ENCODE measurements at regions not wholly inside any gene's neighbourhood (a gene's known extent, or its start where the extent isn't known, plus 50 kb on each side); places are given as distances from the start of the nearest gene placed in this dataset.
"Not testable (repeated sequence)": the region's sequence is repeated elsewhere in the genome, so short reads cannot be mapped to it uniquely, and the experiment has no call there.

DNA sequence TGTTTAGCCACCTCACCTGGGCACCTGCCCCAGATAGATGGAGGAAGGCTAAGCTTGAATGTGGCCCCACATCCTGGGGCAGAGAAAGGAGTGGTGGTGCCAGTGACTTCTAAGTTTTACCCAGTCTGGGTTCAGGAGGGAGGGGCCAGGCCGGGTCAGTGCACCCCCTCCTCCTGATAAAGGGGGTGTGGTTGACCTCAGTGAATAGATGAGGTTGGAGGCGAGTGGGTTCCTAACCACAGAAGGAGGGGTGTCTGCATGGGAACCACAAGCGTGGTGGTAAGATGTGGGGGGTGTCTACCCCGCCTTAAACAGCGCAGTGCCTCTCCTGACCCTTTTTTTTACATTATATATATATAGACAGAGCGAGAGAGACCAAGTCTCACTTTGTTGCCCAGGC is 105.3 kb upstream of the KCTD7 start:
- DNase-seq: no peak
- peaks cover 7% of the 10 kb centered on the region for H3K27me3 Mint-ChIP-seq (ENCODE audit: low read depth, poor library complexity)

DNA sequence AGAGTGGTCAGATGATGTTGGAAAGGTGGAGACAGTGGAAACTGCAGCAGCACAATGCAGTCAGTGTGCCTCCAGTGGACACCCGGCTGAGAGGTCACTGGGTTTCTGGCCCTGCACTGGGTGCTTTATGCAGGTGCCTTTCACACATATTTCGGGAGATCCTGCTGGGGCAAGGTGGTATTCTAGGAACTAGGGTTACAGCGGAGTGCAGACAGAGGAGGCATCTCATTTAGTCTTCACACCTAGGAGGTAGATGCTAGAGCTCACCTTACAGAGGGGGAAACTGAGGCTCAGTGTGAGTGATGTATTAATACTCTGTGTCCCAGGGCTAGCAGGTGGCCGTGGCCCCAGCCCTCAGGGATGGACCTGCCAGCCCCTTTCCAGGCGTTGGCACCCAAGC is 103.9 kb upstream of the KCTD7 start:
- TF ChIP-seq, protein P1, sequence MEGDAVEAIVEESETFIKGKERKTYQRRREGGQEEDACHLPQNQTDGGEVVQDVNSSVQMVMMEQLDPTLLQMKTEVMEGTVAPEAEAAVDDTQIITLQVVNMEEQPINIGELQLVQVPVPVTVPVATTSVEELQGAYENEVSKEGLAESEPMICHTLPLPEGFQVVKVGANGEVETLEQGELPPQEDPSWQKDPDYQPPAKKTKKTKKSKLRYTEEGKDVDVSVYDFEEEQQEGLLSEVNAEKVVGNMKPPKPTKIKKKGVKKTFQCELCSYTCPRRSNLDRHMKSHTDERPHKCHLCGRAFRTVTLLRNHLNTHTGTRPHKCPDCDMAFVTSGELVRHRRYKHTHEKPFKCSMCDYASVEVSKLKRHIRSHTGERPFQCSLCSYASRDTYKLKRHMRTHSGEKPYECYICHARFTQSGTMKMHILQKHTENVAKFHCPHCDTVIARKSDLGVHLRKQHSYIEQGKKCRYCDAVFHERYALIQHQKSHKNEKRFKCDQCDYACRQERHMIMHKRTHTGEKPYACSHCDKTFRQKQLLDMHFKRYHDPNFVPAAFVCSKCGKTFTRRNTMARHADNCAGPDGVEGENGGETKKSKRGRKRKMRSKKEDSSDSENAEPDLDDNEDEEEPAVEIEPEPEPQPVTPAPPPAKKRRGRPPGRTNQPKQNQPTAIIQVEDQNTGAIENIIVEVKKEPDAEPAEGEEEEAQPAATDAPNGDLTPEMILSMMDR (IDR thresholded peaks at IDR 0.05): no peak
- Mint-ChIP-seq H3K4me1 (no peaks in the 10 kb centered on the region), H3K27ac (peak overlapping the region; percentile 64)

More for the DNA sequence above, 105.3 kb upstream of the KCTD7 start:
- TF ChIP-seq, protein P1 (IDR thresholded peaks at IDR 0.05): no peak
- H3K9me3 Mint-ChIP-seq: no peaks in the 10 kb centered on the region
- no peak overlapping the region for H3K4me3 Mint-ChIP-seq
- H3K27ac Mint-ChIP-seq: no peak overlapping the region
- H3K36me3 Mint-ChIP-seq (ENCODE audit: low read depth): no peaks in the 10 kb centered on the region
- H3K4me1 Mint-ChIP-seq: no peaks in the 10 kb centered on the region

DNA sequence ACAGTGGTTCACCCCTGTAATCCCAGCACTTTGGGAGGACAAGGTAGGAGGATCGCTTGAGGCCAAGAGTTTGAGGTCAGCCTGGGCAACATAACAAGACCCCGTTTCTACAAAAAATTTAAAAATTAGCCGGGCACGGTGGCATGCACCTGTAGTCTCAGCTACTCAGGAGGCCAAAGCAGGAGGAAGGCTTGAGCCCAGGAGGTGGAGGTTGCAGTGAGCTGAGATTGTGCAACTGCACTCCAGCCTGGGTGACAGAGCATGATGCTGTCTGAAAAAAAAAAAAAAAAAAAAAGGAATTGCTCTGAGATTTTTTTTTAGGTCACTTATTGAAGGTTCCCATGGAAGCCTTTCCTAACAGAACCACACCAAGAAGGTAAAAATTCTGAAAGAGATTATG is 101.9 kb upstream of the KCTD7 start:
- H3K27ac Mint-ChIP-seq; H3K27me3 Mint-ChIP-seq (ENCODE audit: low read depth, poor library complexity); H3K4me3 Mint-ChIP-seq; DNase-seq; H3K9me3 Mint-ChIP-seq; H3K4me1 Mint-ChIP-seq: not testable (repeated sequence)
- peaks cover 10% of the 10 kb centered on the region for H3K36me3 Mint-ChIP-seq (ENCODE audit: low read depth)

More for the DNA sequence above, 103.9 kb upstream of the KCTD7 start:
- Mint-ChIP-seq H3K27me3 (ENCODE audit: low read depth, poor library complexity) (peaks cover 9% of the 10 kb centered on the region), H3K4me3 (no peak overlapping the region), H3K36me3 (ENCODE audit: low read depth) (peaks cover 4% of the 10 kb centered on the region), H3K9me3 (no peaks in the 10 kb centered on the region)
- DNase-seq: no peak

DNA sequence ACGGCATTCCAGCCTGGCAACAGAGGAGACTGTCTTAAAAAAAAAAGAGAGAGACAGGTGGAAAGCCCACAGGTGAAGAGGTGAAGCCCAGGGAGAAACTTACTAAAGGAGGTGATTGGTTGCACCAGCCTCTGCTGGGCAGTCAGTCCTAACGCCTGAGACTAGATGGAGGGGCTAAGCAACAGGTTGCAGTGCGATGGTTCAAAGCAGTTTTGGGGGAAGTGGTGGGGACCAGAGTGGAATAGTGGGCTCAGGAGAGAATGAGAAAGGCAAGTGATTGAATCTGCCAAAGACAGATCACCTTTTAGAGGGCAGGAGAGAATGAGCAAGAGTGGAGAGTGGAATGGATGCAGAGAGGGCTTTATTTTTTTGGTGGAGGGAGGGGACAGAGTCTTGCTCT is 100.0 kb upstream of the KCTD7 start:
- no peak for DNase-seq
- Mint-ChIP-seq H3K4me3 (no peak overlapping the region), H3K36me3 (ENCODE audit: low read depth) (peaks cover 10% of the 10 kb centered on the region), H3K9me3 (no peaks in the 10 kb centered on the region), H3K27me3 (ENCODE audit: low read depth, poor library complexity) (peaks cover 2% of the 10 kb centered on the region), H3K27ac (peak overlapping the region; percentile 18), H3K4me1 (peaks cover 5% of the 10 kb centered on the region)
- TF ChIP-seq, protein P1 (IDR thresholded peaks at IDR 0.05): no peak

DNA sequence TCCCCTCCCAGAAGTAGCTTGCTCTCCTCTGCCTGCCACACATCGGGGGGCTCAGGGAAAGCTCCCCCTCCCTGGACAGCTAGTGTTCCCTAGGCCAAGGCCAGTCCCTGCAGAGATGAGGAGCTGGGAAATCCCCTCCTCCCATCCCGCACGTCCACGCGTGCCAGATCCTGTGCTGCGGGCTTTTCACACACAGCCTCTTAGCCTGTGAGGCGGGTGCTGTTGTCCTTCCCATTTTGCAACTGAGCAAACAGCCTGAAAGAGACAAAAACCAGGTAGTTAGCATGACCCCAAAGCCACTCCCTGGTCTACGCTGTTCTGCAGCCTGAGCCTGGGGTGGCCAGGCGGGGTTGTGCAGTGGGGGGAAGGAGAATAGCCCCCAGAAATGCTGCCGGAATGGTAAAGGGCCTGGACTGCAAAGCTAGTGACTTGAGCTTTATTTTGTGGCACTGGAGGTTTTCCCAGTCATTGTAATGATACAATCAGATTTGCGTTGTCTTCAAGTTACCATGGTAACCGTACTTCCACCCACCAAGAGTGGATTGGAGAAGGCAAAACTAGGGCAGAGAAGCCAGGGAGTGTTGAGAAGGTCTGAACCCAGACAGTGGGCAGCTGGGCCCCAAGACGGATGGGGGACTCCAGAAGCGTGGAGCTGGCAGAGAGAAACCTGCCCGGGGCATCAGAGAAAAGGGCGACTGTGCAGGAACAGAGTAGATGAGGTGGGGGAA is 98.6 kb upstream of the KCTD7 start:
- TF ChIP-seq, protein P1 (IDR thresholded peaks at IDR 0.05): no peak
- H3K9me3 Mint-ChIP-seq: no peaks in the 10 kb centered on the region

DNA sequence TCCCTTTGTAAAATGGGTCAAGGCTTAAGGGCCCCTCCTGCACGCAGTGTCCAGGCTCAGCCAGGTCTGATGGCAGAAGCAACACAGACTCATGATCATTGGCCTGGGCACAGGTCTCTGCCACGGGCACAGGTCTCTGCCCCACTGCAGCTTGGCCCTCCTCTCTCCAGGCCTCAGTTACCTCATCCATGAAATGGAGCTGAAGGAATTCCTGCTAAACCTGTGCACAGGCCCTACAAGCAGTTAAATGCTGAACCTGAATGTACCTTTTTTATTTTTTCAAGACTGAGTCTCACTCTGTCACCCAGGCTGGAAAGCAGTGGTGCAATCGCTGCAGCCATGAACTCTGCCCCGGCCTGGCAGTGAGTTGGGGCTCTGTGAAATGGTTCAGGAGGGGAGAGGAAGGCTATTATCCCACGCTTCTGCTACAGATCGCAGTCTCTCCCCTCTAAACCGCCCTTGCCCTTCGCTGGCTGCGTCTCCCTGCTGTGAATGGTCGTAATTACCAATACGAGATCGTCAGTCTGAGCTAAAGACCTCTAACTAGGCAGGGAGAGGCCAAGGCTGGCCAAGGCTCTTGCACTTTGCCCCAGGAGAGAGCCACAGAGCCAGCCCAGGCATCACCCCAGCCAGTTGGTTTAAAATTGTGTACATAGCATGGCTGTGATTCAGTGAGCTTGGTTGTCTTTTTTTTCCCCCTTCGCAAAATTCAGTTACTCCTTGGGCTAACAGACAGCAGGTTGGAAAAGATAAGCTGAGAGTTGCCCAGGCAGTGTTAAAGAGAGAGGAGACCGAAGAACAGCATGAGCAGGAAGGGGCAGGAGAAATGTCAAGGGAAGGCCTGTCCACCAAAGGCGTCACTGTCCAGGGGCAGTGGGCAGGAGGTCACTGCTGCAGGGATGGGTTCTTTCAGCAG is 93.0 kb upstream of the KCTD7 start:
- TF ChIP-seq, protein P1 (IDR thresholded peaks at IDR 0.05): no peak
- Mint-ChIP-seq H3K36me3 (ENCODE audit: low read depth) (peaks cover 9% of the 10 kb centered on the region), H3K27me3 (ENCODE audit: low read depth, poor library complexity) (no peaks in the 10 kb centered on the region), H3K9me3 (no peaks in the 10 kb centered on the region), H3K4me3 (no peak overlapping the region), H3K4me1 (peaks cover 11% of the 10 kb centered on the region), H3K27ac (peak overlapping the region; percentile 53)
- no peak for DNase-seq

More for the DNA sequence above, 98.6 kb upstream of the KCTD7 start:
- no peak overlapping the region for H3K4me3 Mint-ChIP-seq
- peaks cover 5% of the 10 kb centered on the region for H3K4me1 Mint-ChIP-seq
- peaks cover 2% of the 10 kb centered on the region for H3K27me3 Mint-ChIP-seq (ENCODE audit: low read depth, poor library complexity)
- peaks cover 17% of the 10 kb centered on the region for H3K36me3 Mint-ChIP-seq (ENCODE audit: low read depth)
- peak overlapping the region; percentile 51 for H3K27ac Mint-ChIP-seq
- DNase-seq: no peak
